GM13977 (cell line): ENCODE measurements at regions not wholly inside any gene's neighbourhood (a gene's known extent, or its start where the extent isn't known, plus 50 kb on each side); places are given as distances from the start of the nearest gene placed in this dataset.

Experiments
- DNase-seq: peaks from one replicate; pipeline ENCODE4 v3.0.0; 2012; ENCODE audit warnings: low spot score
- in situ Hi-C: fragments of 300-500 bp; cut with MboI; formaldehyde crosslinking; loops from one replicate; pipeline ENCODE4 v1.12.0; 2022; ENCODE audit warnings: low sequenced_read_pairs, low pct_unique_long_range_greater_than_20kb, mixed read lengths, inconsistent platforms; ENCODE audit not compliant: unreplicated experiment
- TF ChIP-seq, protein P1 (sequence below): IDR thresholded peaks from 2 replicates; pipeline ENCODE4 v1.5.1; 2012; ENCODE audit warnings: mild to moderate bottlenecking, control low read depth; ENCODE audit not compliant: insufficient read depth; ENCODE audit errors: extremely low read depth, missing control alignments

DNA sequence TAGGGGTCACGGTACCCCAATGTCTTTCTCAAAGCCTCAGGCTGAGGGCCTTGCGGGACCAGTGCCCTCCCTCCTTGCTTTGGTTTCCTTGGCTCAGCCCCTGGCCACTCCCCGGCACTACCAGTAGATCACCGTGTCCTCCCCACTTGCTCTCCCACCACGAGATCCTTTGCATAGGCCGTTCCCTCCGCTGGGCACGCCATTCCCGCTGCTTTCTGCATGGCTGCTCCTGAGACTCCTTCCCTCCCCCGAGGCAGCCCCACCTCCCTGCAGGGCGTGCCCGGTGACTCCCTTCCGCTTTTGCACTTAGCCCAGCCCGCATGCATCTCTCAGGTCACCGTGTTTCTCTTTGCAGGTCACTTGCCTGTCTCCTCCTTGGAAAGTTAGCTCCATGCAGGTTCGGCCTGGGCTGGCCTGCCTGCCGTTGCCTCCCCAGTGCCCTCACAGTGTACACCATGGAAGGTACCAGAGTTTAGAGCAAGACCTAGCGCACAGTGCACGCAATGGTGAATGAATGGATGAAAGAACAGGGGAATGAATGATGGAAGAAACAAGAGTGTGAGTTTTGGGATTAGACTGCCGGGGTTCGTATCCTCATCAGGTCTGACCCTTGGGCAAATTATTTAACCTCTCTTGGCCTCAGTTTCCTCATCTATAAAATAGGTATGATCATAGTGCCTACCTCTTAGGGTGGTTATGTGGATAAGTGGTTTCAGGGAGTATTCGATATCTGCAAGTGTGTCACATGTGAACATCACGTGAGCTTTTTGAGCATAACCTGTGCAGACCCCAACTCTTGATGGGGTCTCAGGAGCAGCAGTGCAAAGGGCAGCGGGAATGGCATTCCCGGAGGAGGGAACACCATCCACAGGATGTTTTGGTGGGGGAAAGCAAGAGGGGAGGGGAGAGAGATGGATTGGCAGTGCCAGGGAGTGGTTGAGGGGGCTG, 214.3 kb downstream of the C9orf50 start:
- DNase-seq = no peak
- TF ChIP-seq, protein P1, sequence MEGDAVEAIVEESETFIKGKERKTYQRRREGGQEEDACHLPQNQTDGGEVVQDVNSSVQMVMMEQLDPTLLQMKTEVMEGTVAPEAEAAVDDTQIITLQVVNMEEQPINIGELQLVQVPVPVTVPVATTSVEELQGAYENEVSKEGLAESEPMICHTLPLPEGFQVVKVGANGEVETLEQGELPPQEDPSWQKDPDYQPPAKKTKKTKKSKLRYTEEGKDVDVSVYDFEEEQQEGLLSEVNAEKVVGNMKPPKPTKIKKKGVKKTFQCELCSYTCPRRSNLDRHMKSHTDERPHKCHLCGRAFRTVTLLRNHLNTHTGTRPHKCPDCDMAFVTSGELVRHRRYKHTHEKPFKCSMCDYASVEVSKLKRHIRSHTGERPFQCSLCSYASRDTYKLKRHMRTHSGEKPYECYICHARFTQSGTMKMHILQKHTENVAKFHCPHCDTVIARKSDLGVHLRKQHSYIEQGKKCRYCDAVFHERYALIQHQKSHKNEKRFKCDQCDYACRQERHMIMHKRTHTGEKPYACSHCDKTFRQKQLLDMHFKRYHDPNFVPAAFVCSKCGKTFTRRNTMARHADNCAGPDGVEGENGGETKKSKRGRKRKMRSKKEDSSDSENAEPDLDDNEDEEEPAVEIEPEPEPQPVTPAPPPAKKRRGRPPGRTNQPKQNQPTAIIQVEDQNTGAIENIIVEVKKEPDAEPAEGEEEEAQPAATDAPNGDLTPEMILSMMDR = no peak
- in situ Hi-C loops = no loop called here

DNA sequence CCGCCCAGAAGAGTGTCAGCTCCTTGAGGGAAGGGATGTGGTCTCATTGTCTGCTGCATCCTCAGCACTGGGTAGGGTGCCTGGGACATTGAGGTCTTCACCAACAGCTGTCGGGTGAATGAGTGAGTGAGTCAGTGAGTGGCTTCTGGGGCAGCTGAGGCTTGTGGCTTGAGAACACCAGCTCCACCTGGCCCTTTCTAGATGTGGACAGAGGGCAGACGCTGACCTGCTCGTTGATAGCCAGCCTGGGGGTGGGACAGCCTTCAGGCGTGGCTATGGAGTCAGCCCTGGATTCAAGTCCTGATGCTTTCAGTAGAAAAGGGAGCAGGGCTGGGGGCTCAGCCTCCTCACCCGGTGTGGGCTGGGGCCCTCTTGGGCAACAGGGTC, 215.1 kb downstream of the C9orf50 start:
- TF ChIP-seq, protein P1 = no peak
- in situ Hi-C loops = no loop called here

DNA sequence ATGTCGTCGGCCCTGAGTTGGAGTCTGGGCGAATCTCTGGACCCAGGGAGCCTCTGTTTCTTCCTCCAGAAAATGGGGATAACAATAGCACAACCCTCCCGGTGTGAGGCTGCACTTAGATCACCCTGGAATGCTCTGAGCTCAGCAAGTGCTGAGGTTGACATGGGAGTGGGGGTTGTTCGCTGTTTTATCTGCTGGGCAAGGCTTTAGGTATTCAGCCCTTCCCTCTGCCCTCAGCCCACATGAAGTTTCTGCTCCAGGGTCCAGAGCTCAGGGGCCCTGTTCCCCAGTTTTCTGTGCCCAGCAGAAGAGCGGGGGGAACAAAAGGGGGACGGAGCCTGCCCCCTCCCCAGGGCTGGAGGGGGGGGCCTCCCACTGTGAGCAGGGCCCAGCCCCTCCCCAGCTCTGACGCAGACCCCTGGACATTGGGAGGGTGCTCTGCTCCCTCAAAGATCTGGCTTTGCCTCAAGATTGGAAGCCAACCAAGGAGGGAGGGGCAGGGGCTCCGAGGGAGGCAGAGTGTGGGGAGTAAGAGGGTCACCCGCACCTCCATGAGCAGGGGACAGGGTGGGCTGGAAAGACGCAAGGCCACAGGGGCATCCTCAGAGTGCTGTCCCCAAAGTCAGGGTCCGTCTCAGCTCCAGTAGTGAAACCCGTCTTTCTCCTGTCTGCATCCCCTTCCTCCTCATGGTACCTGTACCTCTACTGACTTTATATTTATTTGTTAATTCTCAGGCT, 215.6 kb downstream of the C9orf50 start:
- TF ChIP-seq, protein P1 = no peak
- in situ Hi-C loops = no loop called here
- no peak for DNase-seq

More for the DNA sequence above, 215.1 kb downstream of the C9orf50 start:
- no peak for DNase-seq

DNA sequence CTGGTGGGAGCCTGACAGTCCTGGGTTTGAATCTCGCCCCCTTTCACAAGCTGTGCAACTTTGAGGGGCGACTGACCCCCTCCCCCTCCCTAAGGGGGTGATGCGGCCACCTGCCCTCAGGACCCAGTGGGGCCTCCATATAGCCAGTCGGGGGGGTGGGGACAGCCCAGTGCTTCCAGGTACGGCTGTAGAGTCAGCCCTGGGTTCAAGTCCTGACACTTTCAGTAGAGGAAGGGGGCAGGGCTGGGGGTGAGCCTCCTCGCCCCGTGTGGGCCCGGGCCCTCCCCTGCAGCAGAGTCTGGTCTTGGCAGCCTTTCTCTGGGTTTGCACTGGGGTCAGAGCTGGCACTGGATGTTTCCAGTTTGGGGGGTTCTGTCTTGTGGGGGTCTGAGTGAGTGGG, 216.3 kb downstream of the C9orf50 start:
- TF ChIP-seq, protein P1 = no peak
- DNase-seq = no peak
- in situ Hi-C loops = no loop called here

DNA sequence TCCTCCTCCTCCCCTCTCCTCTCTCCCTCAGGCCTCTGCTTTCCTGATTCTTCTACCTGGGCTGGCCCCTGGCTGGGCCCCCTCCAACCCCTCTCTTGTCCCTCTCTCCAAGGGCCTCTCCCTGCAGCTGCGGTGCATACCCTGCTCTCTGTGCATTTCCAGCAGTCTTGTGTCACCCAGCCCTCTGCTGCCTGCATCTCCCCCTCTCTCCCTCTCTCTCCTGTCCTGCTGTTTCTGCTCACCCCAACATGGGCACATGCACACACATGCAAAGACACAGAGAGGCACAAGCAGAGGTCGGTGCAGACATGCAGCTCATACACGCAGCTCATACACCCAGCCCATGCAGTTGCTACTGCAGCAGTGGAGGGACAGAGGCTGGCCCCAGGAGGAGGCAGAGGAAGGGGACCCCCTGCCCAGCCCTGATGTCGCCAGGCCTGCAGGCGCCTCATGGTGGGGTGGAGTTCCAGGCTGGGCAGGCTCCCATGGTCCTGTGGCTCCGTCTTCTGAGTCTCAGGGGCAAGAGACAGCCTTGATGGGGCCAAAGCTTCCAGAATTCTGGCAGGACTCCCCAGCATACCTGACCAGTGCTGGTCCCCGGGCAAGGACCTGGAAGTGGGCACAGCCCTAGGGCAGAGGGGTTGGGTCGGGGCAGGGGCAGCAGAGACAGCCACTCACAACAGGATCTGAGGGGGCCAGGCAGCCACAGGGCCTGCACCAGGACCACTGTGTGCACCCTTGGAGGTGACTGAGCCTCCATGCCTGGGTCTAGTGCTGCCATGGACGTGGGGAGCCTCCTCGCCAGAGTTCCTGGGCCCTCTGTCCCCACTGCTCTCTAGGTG, 216.9 kb downstream of the C9orf50 start:
- TF ChIP-seq, protein P1 = no peak
- DNase-seq = no peak
- in situ Hi-C loops = no loop called here
